SK-N-MC (cell line): ENCODE measurements at regions not wholly inside any gene's neighbourhood (a gene's known extent, or its start where the extent isn't known, plus 50 kb on each side); places are given as distances from the start of the nearest gene placed in this dataset.

Experiments
- DNase-seq: peaks from one replicate; pipeline ENCODE4 v3.0.0-alpha.2; 2011; ENCODE audit warnings: low read depth, low spot score
- H3K27ac ChIP-seq: fragments of 200-600 bp; sonication (generic); 2 replicates; pipeline ENCODE4 v1.5.1; 2016; ENCODE audit warnings: mixed run types
- H3K36me3 ChIP-seq: fragments of 200-600 bp; sonication (generic); 2 replicates; pipeline ENCODE4 v1.6.1; 2017; ENCODE audit warnings: antibody characterized with exemption, low read length, mixed read lengths; ENCODE audit not compliant: insufficient read depth
- H3K4me3 ChIP-seq: fragments of 200-600 bp; sonication (generic); 2 replicates; pipeline ENCODE4 v1.5.1; 2016
- H3K9ac ChIP-seq: fragments of 200-600 bp; sonication (generic); 2 replicates; pipeline ENCODE4 v1.8.0; 2017; ENCODE audit warnings: mixed run types, mixed read lengths; ENCODE audit not compliant: insufficient read length
- H3K9me3 ChIP-seq: fragments of 200-600 bp; sonication (generic); 2 replicates; pipeline ENCODE4 v1.6.1; 2017; ENCODE audit warnings: low read depth, mild to moderate bottlenecking, antibody characterized with exemption, low read length, moderate library complexity, mixed read lengths
- EZH2 ChIP-seq: fragments of 200-600 bp; sonication (generic); IDR thresholded peaks from one replicate; pipeline ENCODE4 v1.6.1; 2017; ENCODE audit warnings: antibody characterized with exemption
- FOXP2 ChIP-seq: optimal IDR thresholded peaks from 2 replicates; pipeline ENCODE3; 2011; ENCODE audit warnings: mild to moderate bottlenecking, moderate library complexity; ENCODE audit not compliant: insufficient read depth; ENCODE audit errors: extremely low read length, control extremely low read depth
- POLR2AphosphoS5 ChIP-seq: IDR thresholded peaks from 2 replicates; pipeline ENCODE4 v1.6.1; 2012; ENCODE audit warnings: mild to moderate bottlenecking, low read depth, low read length, borderline replicate concordance

DNA sequence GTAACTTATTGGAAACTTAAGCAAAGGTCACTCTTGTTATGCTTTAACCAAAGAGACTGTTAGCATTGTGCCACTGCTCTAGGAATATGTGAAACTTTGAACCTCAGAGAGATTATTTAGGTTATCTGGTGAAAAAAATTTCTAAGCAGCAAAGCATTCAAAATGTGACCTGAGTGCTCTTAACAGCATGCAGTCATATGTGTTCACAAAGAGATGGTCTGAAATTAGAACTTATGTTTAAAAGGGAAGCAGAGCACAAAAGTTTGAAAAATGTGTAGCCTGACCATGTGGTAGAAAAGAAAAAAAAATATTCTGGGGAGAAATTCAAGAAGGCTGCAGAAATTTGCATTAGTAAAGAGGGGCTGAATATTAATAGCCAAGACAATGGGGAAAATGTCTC lies 420.2 kb upstream of the CADM2 start:
- Histone ChIP-seq H3K9ac (no peak overlapping the region), H3K4me3 (no peak overlapping the region), H3K27ac (no peak overlapping the region), H3K9me3 (no peaks in the 10 kb centered on the region), H3K36me3 (no peaks in the 10 kb centered on the region)
- no peak for DNase-seq
- TF ChIP-seq EZH2 = no peak

DNA sequence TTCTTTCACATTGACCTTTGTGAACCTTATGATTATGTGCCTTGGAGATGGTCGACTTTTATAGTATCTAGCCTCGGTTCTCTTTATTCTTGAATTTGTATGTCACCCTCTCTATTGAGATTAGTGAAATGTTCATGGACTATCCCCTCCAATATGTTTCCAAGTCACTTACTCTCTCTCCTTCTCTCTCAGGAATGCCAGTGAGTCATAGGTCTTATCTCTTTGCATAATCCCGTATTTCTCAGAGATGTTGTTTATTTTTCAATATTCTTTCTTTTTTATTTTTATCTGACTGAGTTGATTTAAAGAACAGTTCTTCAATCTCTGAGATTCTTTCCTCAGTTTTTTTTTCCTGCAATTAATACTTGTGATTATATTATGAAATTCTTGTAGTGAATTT lies 411.6 kb upstream of the CADM2 start:
- Histone ChIP-seq H3K9ac (no peak overlapping the region), H3K9me3 (no peaks in the 10 kb centered on the region), H3K36me3 (no peaks in the 10 kb centered on the region), H3K4me3 (no peak overlapping the region), H3K27ac (no peak overlapping the region)
- TF ChIP-seq EZH2 (no peak), POLR2AphosphoS5 (no peak), FOXP2 (no peak)
- no peak for DNase-seq

DNA sequence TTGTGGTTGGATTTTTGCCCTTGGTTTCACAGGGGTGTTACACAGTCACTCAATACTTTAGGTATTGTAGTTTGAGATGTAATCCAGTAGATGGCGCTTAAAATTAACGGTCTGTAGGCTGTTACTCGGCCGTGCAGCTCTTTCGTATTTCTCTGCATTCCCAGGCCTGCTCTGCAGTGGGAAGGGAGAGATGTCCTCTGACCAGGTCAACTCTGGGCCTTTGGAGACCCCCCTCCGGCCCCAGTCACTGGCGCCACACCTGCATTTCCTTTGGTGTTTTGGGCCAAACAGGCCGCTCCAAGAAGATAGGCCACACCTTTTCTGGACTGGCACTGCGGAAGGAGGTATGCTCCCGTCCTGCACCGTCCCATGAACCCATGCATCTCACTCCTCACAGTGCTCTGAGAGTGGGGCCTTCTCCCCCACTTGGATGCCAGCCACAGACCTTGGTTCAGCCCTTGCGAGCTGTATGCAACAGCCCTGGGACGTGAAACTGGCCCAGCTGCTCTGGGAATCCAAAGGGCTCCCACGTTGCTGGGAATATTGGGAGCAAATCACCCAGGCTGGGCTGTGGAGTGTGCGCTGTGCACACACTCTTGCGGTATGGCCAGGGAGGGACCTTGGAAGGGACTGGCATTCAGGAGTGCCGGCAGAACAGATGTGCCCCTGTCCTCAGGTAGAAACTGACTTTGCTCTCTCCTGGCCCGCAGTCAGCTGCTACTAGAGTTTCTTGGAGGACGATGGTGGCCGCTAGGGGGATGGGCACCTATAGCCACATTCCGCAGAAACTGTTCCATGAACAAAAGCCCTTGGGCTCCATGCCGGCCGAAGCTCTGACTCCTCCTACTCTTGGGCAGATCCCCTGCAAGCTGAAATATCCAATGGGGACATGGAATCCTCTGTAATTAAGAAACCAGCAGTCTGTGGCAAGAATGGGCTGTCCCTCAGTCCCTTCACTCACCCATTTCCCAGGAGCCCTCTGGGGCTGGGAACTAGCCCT lies 410.5 kb upstream of the CADM2 start:
- TF ChIP-seq FOXP2 = no peak
- TF ChIP-seq EZH2 = no peak
- no peak for TF ChIP-seq POLR2AphosphoS5
- no peak overlapping the region for H3K27ac ChIP-seq

DNA sequence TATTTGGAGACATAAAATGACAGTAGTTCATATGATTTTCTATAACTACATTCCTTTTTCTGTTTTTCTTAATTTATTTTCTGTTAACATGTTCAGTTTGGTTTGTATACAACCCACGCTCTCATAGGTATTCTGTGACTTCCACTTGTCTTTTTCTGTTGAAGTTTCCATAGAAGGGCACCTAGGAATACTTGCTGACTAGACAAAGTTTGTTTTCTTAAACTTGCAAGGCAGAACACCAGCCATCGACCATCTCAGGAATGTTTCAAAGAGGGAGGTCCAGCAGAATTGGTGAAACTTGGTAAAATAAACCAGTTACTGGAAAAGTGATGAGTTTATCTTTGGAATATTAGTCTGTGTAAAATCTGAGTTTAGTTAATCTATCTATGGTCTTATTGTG lies 403.2 kb upstream of the CADM2 start:
- Histone ChIP-seq H3K9ac (no peak overlapping the region), H3K27ac (no peak overlapping the region), H3K36me3 (no peaks in the 10 kb centered on the region), H3K9me3 (no peaks in the 10 kb centered on the region), H3K4me3 (no peak overlapping the region)
- TF ChIP-seq FOXP2 = no peak
- no peak for TF ChIP-seq POLR2AphosphoS5
- TF ChIP-seq EZH2 = no peak
- no peak for DNase-seq

More for the DNA sequence above, 410.5 kb upstream of the CADM2 start:
- H3K9me3 ChIP-seq = no peaks in the 10 kb centered on the region
- no peak overlapping the region for H3K4me3 ChIP-seq
- H3K36me3 ChIP-seq = no peaks in the 10 kb centered on the region
- no peak overlapping the region for H3K9ac ChIP-seq
- DNase-seq = no peak

DNA sequence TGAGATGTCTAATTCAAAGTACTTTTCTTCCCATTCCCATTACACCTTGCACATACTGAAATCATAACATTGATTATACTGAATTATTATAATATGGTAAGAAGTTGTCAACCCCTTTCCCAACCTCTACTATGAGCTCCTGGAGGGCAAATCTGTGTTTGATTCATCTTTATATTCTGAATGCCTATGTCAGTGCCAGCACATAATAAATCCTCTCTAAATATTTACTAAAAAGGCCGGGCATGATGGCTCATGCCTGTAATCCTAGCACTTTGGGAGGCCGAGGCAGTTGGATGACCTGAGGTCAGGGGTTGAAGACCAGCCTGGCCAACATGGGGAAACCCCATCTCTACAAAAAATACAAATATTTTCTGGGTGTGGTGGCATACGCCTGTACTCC lies 392.5 kb upstream of the CADM2 start:
- Histone ChIP-seq H3K27ac (no peak overlapping the region), H3K36me3 (no peaks in the 10 kb centered on the region), H3K9me3 (no peaks in the 10 kb centered on the region), H3K9ac (no peak overlapping the region), H3K4me3 (no peak overlapping the region)
- no peak for DNase-seq
- TF ChIP-seq POLR2AphosphoS5 (no peak), EZH2 (no peak), FOXP2 (no peak)

DNA sequence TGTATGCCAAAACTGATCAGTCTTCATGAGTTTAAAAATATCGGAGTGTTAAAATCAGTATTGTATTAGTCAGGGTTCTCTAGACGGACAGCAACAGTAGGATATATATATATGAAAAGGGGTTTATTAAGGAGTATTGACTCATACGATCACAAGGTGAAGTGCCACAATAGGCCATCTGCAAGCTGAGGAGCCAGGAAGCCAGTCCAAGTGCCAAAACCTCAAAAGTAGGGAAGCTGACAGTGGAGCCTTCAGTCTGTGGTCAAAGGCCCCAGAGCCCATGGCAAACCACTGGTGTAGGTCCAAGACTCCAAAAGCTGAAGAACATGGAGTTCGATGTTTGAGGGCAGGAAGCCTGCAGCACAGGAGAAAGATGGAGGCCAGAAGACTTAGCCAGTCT lies 391.0 kb upstream of the CADM2 start:
- H3K9me3 ChIP-seq = no peaks in the 10 kb centered on the region
- H3K36me3 ChIP-seq = no peaks in the 10 kb centered on the region
- no peak overlapping the region for H3K9ac ChIP-seq
- H3K27ac ChIP-seq = no peak overlapping the region
- no peak overlapping the region for H3K4me3 ChIP-seq
- no peak for TF ChIP-seq POLR2AphosphoS5
- TF ChIP-seq EZH2 = no peak
- TF ChIP-seq FOXP2 = no peak
- DNase-seq = no peak

DNA sequence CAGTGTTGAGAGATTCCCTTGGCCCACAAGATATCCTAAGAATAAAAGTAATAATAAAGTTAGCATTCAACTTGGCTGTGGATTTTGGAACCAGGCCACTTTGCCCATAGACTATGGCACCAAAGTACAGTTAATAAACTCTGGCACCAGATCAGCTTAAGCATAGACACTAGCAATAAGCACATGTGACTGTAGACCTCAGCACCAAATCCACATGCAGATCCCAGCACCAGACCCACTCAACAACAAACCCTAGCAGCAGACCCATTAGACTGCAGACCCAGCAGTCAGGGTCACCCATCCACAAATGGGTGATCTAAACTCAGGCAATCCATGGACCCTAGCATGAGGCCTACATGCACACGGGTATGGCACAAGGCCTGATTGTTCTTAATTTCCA lies 384.8 kb upstream of the CADM2 start:
- Histone ChIP-seq H3K36me3 (no peaks in the 10 kb centered on the region), H3K4me3 (no peak overlapping the region), H3K9me3 (no peaks in the 10 kb centered on the region), H3K9ac (no peak overlapping the region), H3K27ac (no peak overlapping the region)
- DNase-seq = no peak
- TF ChIP-seq EZH2 = no peak
- TF ChIP-seq FOXP2 = no peak
- TF ChIP-seq POLR2AphosphoS5 = no peak

DNA sequence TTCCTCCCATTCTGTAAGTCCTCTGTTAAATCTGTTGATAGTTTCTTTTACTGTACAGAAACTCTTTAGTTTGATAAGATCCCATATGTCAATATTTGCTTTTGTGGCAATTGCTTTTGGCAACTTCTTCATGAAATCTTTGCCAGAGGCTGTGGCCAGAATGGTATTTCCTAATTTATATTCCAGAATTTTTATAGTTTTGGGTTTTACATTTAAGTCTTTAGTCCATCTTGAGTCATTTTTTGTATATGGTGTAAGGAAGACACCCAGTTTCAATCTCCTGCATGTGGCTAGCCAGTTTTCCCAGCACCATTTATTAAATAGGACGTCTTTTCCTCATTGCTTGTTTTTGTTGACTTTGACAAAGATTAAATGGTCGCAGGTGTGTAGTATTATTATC lies 372.4 kb upstream of the CADM2 start:
- no peaks in the 10 kb centered on the region for H3K9me3 ChIP-seq
- H3K9ac ChIP-seq = no peak overlapping the region
- TF ChIP-seq FOXP2 (no peak), EZH2 (no peak), POLR2AphosphoS5 (no peak)
- no peaks in the 10 kb centered on the region for H3K36me3 ChIP-seq
- no peak overlapping the region for H3K4me3 ChIP-seq
- DNase-seq = no peak
- H3K27ac ChIP-seq = no peak overlapping the region

DNA sequence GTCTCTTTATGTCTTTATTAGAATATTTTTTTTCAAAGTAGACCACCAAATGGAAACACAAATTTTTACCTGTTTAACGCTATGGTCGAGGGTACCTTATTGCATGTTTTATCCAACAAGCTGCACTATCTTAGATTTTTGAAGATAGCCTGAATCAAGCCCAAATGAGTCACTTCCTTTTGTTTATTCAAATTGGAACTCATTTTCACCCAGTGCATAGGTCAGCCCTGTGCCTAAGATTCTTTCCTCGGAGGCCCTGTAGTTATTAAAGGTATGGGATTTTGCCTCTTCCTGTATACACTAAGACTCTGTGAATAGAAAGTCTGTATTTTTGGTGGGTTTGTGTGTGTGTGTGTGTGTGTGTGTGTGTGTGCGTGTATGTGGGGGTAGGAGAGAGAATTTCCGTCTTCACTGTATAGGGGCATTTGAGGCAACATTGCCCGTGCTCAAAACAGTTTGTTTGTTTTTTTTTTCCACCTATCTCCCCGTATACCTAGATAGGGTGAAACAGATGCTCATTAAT lies 358.0 kb upstream of the CADM2 start:
- Histone ChIP-seq H3K27ac (no peak overlapping the region), H3K9me3 (no peaks in the 10 kb centered on the region), H3K4me3 (no peak overlapping the region), H3K36me3 (no peaks in the 10 kb centered on the region), H3K9ac (no peak overlapping the region)
- DNase-seq = no peak
- no peak for TF ChIP-seq EZH2
- TF ChIP-seq FOXP2 = no peak
- TF ChIP-seq POLR2AphosphoS5 = no peak
